Retina (tissue), 1 donor: ENCODE measurements at regions not wholly inside any gene's neighbourhood (a gene's known extent, or its start where the extent isn't known, plus 50 kb on each side); places are given as distances from the start of the nearest gene placed in this dataset.
"Not testable (repeated sequence)": the region's sequence is repeated elsewhere in the genome, so short reads cannot be mapped to it uniquely, and the experiment has no call there.

Experiments used
- DNase-seq: peaks from one replicate; pipeline ENCODE4 v3.0.0-alpha.2; 2016

- no peak for DNase-seq
Measured at GRCh38 chr4:129905256-129905655, 809.3 kb downstream of the C4orf33 start.

- DNase-seq: no peak
Measured at GRCh38 chr4:129908117-129908516, 812.2 kb downstream of the C4orf33 start.

GRCh38 chr4:129916991-129917390, 821.0 kb downstream of the C4orf33 start:
- DNase-seq: no peak

GRCh38 chr4:129917651-129918050, 821.7 kb downstream of the C4orf33 start:
- DNase-seq: no peak

- no peak for DNase-seq
Measured at GRCh38 chr4:129926936-129927335, 831.0 kb downstream of the C4orf33 start.

- DNase-seq: no peak
Measured at GRCh38 chr4:129929052-129929451, 833.1 kb downstream of the C4orf33 start.

GRCh38 chr4:129929984-129930383, 834.0 kb downstream of the C4orf33 start:
- no peak for DNase-seq

- no peak for DNase-seq
Measured at GRCh38 chr4:129950217-129950616, 854.3 kb downstream of the C4orf33 start.

- DNase-seq: no peak
Measured at GRCh38 chr4:129966175-129966574, 870.2 kb downstream of the C4orf33 start.

GRCh38 chr4:129968366-129968765, 872.4 kb downstream of the C4orf33 start:
- DNase-seq: no peak

- no peak for DNase-seq
Measured at GRCh38 chr4:129968778-129969177, 872.8 kb downstream of the C4orf33 start.

GRCh38 chr4:129970801-129971200, 874.8 kb downstream of the C4orf33 start:
- DNase-seq: no peak

- DNase-seq: no peak
Measured at GRCh38 chr4:129971419-129971818, 875.5 kb downstream of the C4orf33 start.

- no peak for DNase-seq
Measured at GRCh38 chr4:129972257-129972656, 876.3 kb downstream of the C4orf33 start.

GRCh38 chr4:129974730-129975129, 878.8 kb downstream of the C4orf33 start:
- no peak for DNase-seq

- DNase-seq: no peak
Measured at GRCh38 chr4:129978315-129978714, 882.4 kb downstream of the C4orf33 start.

GRCh38 chr4:129988957-129989356, 893.0 kb downstream of the C4orf33 start:
- no peak for DNase-seq

GRCh38 chr4:129994715-129995114, 898.8 kb downstream of the C4orf33 start:
- no peak for DNase-seq

- no peak for DNase-seq
Measured at GRCh38 chr4:129998436-129999150, 902.6 kb downstream of the C4orf33 start.

GRCh38 chr4:129999156-129999555, 903.2 kb downstream of the C4orf33 start:
- DNase-seq: no peak

GRCh38 chr4:130008461-130008860, 912.5 kb downstream of the C4orf33 start:
- DNase-seq: no peak

- not testable (repeated sequence) for DNase-seq
Measured at GRCh38 chr4:130012806-130013205, 916.9 kb downstream of the C4orf33 start.

- no peak for DNase-seq
Measured at GRCh38 chr4:130021706-130022105, 925.8 kb downstream of the C4orf33 start.

- no peak for DNase-seq
Measured at GRCh38 chr4:130023088-130023487, 927.1 kb downstream of the C4orf33 start.

GRCh38 chr4:130025701-130026100, 929.7 kb downstream of the C4orf33 start:
- no peak for DNase-seq
